Stomach (tissue), 4 donors: ENCODE measurements at regions not wholly inside any gene's neighbourhood (a gene's known extent, or its start where the extent isn't known, plus 50 kb on each side); places are given as distances from the start of the nearest gene placed in this dataset.

Experiments used
- CTCF ChIP-seq, 7 experiments: fragments of 450-650 bp in 4 of 7; fragments of 200-600 bp in 3 of 7; sonication (generic) in 3 of 7; IDR thresholded peaks; one replicate each; pipeline ENCODE4 v1.5.1; 2016 to 2019; ENCODE audit warnings: antibody characterized with exemption in 7 of 7, control low read depth in 2 of 7, mild to moderate bottlenecking in 1 of 7
- EP300 ChIP-seq: sonication (generic); formaldehyde crosslinking; IDR thresholded peaks from one replicate; pipeline ENCODE4 v1.6.1; 2017; ENCODE audit warnings: antibody characterized with exemption

- no peak for TF ChIP-seq CTCF (IDR thresholded peaks at IDR 0.05)
- no peak for TF ChIP-seq EP300
Observed at GRCh38 chr9:29564564-29564963, 1991.3 kb upstream of the C9orf72 start.
